SK-N-SH treated with all-trans-retinoic acid at 6 μM for 48 hours (cell line): ENCODE measurements at regions not wholly inside any gene's neighbourhood (a gene's known extent, or its start where the extent isn't known, plus 50 kb on each side); places are given as distances from the start of the nearest gene placed in this dataset.

Experiments used
- ARNTL ChIP-seq: fragments of 450-650 bp; formaldehyde crosslinking; IDR thresholded peaks from 2 replicates; pipeline ENCODE4 v1.5.0; 2020; ENCODE audit warnings: low read depth, mild to moderate bottlenecking, moderate library complexity, borderline replicate concordance
- BACH2 ChIP-seq: fragments of 250-450 bp; sonication (Bioruptor Pico); IDR thresholded peaks from 2 replicates; pipeline ENCODE4 v1.9.0; 2021; ENCODE audit warnings: mild to moderate bottlenecking, borderline replicate concordance
- CSDC2 ChIP-seq: fragments of 250-450 bp; sonication (Bioruptor Pico); IDR thresholded peaks from 2 replicates; pipeline ENCODE4 v1.5.0; 2020; ENCODE audit warnings: mild to moderate bottlenecking, moderate library complexity
- ISL1 ChIP-seq: fragments of 250-450 bp; sonication (Bioruptor Pico); IDR thresholded peaks from 2 replicates; pipeline ENCODE4 v2.1.2; 2022; ENCODE audit warnings: mild to moderate bottlenecking, moderate library complexity
- PATZ1 ChIP-seq: fragments of 250-450 bp; sonication (Bioruptor Pico); IDR thresholded peaks from 2 replicates; pipeline ENCODE4 v1.8.0; 2020; ENCODE audit warnings: mild to moderate bottlenecking, moderate library complexity, borderline replicate concordance
- ZC3H10 ChIP-seq: fragments of 250-450 bp; sonication (Bioruptor Pico); IDR thresholded peaks from 2 replicates; pipeline ENCODE4 v1.5.1; 2021; ENCODE audit warnings: mild to moderate bottlenecking, moderate library complexity
- ZFP3 ChIP-seq: fragments of 250-450 bp; sonication (Bioruptor Pico); IDR thresholded peaks from 2 replicates; pipeline ENCODE4 v1.5.0; 2020; ENCODE audit warnings: mild to moderate bottlenecking, moderate library complexity
- ZFP30 ChIP-seq: fragments of 450-650 bp; formaldehyde crosslinking; IDR thresholded peaks from 2 replicates; pipeline ENCODE4 v1.5.0; 2022; ENCODE audit warnings: mild to moderate bottlenecking, moderate library complexity
- ZNF565 ChIP-seq: fragments of 450-650 bp; formaldehyde crosslinking; conservative IDR thresholded peaks from 2 replicates; pipeline ENCODE4 v1.5.0; 2020; ENCODE audit warnings: low read depth, mild to moderate bottlenecking, moderate library complexity
- ZNF8 ChIP-seq: fragments of 450-650 bp; formaldehyde crosslinking; IDR thresholded peaks from 2 replicates; pipeline ENCODE4 v1.5.0; 2020; ENCODE audit warnings: mild to moderate bottlenecking, moderate library complexity
- TF ChIP-seq, protein P1 (sequence below): fragments of 250-450 bp; sonication (Bioruptor Pico); IDR thresholded peaks from 2 replicates; pipeline ENCODE4 v1.5.1; 2021; ENCODE audit warnings: mild to moderate bottlenecking, moderate library complexity
- TF ChIP-seq, protein P2 (sequence below): fragments of 250-450 bp; sonication (Bioruptor Pico); IDR thresholded peaks from 2 replicates; pipeline ENCODE4 v1.5.1; 2020; ENCODE audit warnings: low read depth, mild to moderate bottlenecking, moderate library complexity

DNA sequence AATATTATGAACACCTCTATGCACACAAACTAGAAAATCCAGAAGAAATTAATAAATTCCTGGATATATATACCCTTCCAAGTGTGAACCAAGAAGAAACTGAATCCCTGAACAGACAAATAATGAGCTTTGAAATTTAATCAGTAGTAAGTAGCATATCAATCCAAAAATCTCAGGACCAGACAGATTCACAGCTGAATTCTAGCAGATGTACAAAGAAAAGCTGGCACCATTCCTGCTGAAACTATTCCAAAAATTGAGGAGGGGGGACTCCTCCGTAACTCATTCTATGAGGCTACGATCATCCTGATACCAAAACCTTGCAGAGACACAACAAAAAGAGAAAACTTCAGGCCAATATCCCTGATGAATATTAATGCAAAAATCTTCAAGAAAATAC is 67.0 kb upstream of the PDE7B start:
- TF ChIP-seq ZNF8 (CRISPR knock-in tag), result no peak
- no peak for TF ChIP-seq CSDC2 (CRISPR knock-in tag)
- no peak for TF ChIP-seq ZNF565 (CRISPR knock-in tag)
- no peak for TF ChIP-seq ZFP3 (CRISPR knock-in tag)
- TF ChIP-seq, protein P1, sequence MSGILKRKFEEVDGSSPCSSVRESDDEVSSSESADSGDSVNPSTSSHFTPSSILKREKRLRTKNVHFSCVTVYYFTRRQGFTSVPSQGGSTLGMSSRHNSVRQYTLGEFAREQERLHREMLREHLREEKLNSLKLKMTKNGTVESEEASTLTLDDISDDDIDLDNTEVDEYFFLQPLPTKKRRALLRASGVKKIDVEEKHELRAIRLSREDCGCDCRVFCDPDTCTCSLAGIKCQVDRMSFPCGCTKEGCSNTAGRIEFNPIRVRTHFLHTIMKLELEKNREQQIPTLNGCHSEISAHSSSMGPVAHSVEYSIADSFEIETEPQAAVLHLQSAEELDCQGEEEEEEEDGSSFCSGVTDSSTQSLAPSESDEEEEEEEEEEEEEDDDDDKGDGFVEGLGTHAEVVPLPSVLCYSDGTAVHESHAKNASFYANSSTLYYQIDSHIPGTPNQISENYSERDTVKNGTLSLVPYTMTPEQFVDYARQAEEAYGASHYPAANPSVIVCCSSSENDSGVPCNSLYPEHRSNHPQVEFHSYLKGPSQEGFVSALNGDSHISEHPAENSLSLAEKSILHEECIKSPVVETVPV (CRISPR knock-in tag), result no peak
- no peak for TF ChIP-seq BACH2 (CRISPR knock-in tag)
- no peak for TF ChIP-seq ZC3H10 (CRISPR knock-in tag)
- no peak for TF ChIP-seq ISL1 (CRISPR knock-in tag)
- TF ChIP-seq, protein P2, sequence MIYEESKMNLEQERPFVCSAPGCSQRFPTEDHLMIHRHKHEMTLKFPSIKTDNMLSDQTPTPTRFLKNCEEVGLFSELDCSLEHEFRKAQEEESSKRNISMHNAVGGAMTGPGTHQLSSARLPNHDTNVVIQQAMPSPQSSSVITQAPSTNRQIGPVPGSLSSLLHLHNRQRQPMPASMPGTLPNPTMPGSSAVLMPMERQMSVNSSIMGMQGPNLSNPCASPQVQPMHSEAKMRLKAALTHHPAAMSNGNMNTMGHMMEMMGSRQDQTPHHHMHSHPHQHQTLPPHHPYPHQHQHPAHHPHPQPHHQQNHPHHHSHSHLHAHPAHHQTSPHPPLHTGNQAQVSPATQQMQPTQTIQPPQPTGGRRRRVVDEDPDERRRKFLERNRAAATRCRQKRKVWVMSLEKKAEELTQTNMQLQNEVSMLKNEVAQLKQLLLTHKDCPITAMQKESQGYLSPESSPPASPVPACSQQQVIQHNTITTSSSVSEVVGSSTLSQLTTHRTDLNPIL, result no peak
- TF ChIP-seq PATZ1 (CRISPR knock-in tag), result no peak
- no peak for TF ChIP-seq ZFP30 (CRISPR knock-in tag)
- TF ChIP-seq ARNTL (CRISPR knock-in tag), result no peak
